VCaP (cell line): ENCODE measurements at regions not wholly inside any gene's neighbourhood (a gene's known extent, or its start where the extent isn't known, plus 50 kb on each side); places are given as distances from the start of the nearest gene placed in this dataset.
"Not testable (repeated sequence)": the region's sequence is repeated elsewhere in the genome, so short reads cannot be mapped to it uniquely, and the experiment has no call there.

Source experiments
- H3K27ac ChIP-seq: fragments of 450-650 bp; 2 replicates; pipeline ENCODE4 v1.5.1; 2017
- CTCF ChIP-seq: fragments of 450-650 bp; conservative IDR thresholded peaks from 2 replicates; pipeline ENCODE4 v1.5.1; 2017; ENCODE audit warnings: mild to moderate bottlenecking, moderate library complexity

- H3K27ac ChIP-seq = no peak overlapping the region
Observed at GRCh38 chr2:94763318-94763717, 107.9 kb upstream of the TEKT4 start.

DNA sequence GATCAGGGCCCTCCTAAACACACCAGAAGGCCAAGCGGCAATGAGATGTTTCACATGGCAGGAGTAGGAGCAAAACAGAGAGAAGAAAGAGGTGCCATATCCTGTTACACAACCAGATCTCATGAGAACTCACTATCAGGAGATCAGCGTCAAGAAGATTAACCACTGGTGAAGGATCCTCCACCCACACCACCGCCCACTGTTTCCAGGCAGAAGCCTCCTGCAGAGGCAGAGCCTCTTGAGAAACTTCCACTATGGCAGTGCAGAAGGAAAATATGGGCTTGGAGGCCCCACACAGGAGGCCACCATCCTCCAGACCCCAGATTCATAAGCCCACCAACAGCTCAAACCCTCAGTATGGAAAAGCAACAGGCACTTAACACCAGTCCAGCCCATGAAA, 106.9 kb upstream of the TEKT4 start:
- H3K27ac ChIP-seq = not testable (repeated sequence)

More at GRCh38 chr2:94763318-94763717, 107.9 kb upstream of the TEKT4 start:
- TF ChIP-seq CTCF = no peak

GRCh38 chr2:94767336-94767735, 103.9 kb upstream of the TEKT4 start:
- no peak overlapping the region for H3K27ac ChIP-seq
- no peak for TF ChIP-seq CTCF

GRCh38 chr2:94769733-94770132, 101.5 kb upstream of the TEKT4 start:
- no peak overlapping the region for H3K27ac ChIP-seq
- no peak for TF ChIP-seq CTCF

DNA sequence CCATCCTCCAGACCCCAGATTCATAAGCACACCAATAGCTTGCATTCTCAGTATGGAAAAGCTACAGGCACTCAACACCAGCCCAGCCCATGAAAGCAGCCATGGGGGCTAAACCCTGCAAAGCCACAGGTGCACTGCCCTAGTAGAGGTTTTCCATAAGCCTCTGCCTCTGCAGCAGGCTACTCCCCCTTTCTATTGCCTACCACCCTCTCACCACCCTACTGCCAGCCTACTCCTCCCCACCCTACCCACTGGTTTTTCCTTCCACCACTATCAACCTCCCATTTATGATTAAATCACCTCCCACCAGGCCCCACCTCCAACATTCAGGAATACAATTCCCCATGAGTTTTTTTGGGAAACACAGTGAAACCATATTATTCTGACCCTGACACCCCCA, 96.4 kb upstream of the TEKT4 start:
- no peak overlapping the region for H3K27ac ChIP-seq
- no peak for TF ChIP-seq CTCF

DNA sequence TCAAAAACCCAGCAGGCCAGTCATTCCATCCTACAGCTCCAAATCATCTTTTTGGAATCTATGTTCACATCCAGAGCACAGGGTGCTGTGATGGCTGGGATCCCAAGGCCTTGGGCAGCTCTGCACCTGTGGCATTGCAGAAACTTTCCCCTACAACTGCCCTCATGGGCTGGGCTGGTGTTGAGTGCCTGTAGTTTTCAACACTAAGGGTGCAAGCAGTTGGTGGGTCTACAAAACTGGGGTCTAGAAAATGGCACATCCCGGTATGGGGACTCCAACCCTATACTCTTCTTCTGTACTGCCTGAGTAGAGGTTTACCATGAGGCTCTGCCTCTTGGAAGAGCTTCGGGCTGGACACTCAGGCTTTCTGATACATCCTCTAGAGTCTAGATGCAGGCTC, 95.2 kb upstream of the TEKT4 start:
- TF ChIP-seq CTCF = no peak
- no peak overlapping the region for H3K27ac ChIP-seq

- H3K27ac ChIP-seq = not testable (repeated sequence)
Observed at GRCh38 chr2:94785105-94785504, 86.1 kb upstream of the TEKT4 start.

GRCh38 chr2:94786424-94786823, 84.8 kb upstream of the TEKT4 start:
- not testable (repeated sequence) for H3K27ac ChIP-seq

- H3K27ac ChIP-seq = peak overlapping the region; percentile 27
Observed at GRCh38 chr2:94790169-94790568, 81.1 kb upstream of the TEKT4 start.

- peak; percentile 70 for TF ChIP-seq CTCF
- H3K27ac ChIP-seq = not testable (repeated sequence)
Observed at GRCh38 chr2:94797235-94797634, 74.0 kb upstream of the TEKT4 start.
